Stimulated activated CD4-positive, alpha-beta T cell treated with anti-CD3 and anti-CD28 coated beads, Interleukin-4, amount 100 ng/mL, for 4 hours (primary cell): ENCODE measurements at regions not wholly inside any gene's neighbourhood (a gene's known extent, or its start where the extent isn't known, plus 50 kb on each side); places are given as distances from the start of the nearest gene placed in this dataset.

Experiments
- DNase-seq, 2 experiments: peaks; one replicate each; pipeline ENCODE4 v3.0.0-alpha.2; 2020

GRCh38 chr2:10985901-10986535 is 74.3 kb downstream of the KCNF1 start:
- no peak for DNase-seq

DNA sequence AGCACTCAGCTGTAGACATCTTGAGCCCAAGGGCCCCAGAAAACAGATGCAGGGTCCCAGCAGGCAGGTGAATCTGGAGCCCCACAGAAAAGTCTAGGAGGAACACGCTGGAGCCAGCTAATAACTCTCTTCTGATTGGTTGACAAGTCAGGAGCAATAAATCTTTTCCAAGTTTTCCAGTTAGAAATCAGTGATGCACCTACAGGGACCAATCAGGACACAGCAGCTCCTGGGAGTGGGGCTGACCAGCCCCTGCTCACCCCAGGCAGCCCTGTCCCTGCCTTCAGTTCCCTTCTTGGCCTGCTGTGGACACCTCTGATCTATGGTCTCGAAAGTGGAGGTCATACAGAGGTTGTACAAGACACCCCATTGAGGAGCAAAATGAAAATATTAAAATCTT is 75.7 kb downstream of the KCNF1 start:
- no peak for DNase-seq

GRCh38 chr2:10987861-10988260 is 76.1 kb downstream of the KCNF1 start:
- DNase-seq = no peak

DNA sequence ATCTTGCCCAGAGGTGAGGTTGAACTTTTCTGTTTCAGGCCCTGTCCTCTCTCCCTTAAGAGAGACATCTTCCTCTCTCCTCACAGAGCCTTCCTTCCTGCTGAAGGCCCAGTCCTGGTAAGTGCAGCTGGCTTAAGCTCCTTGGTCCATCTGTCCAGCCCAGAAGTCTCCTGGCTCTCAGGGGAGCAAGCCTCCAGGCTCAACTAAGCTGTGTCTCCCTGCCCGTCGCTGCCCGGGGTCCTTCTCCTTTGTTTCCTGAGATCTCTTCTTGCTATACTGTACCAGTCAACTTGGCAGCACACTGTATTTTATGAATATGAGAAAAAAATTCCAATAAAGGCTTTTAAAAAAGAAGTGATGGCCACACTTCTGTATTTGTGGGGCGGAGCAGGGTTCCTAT is 77.4 kb downstream of the KCNF1 start:
- no peak for DNase-seq

GRCh38 chr2:10989782-10990181 is 78.0 kb downstream of the KCNF1 start:
- no peak for DNase-seq

DNA sequence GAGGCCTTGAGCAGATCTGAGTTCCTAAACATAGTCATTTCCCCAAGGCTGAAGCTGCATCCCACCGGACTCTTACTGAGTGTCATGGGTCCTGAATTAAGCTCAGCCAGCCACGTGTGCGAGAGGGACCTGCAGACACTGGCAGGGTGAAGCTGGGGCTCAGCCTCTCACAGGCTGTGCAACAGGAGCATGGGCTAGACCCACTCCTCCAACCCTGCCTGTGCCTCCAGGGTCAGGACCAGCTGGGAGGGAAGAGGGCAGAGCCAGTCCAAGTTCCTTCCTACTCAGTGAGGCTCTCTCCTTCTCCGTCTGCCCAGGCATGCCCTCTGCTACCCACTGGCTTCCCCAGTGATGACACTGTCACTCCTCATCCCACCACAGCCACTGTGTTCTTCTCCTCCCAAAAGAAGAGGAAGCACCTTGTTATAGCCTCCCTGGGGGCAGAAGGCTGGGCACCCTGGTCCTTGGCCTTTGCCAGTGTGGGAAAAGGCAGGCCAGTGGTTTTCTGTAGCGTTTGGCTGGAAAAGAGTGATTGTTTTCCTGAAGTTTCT is 78.9 kb downstream of the KCNF1 start:
- DNase-seq = no peak

DNA sequence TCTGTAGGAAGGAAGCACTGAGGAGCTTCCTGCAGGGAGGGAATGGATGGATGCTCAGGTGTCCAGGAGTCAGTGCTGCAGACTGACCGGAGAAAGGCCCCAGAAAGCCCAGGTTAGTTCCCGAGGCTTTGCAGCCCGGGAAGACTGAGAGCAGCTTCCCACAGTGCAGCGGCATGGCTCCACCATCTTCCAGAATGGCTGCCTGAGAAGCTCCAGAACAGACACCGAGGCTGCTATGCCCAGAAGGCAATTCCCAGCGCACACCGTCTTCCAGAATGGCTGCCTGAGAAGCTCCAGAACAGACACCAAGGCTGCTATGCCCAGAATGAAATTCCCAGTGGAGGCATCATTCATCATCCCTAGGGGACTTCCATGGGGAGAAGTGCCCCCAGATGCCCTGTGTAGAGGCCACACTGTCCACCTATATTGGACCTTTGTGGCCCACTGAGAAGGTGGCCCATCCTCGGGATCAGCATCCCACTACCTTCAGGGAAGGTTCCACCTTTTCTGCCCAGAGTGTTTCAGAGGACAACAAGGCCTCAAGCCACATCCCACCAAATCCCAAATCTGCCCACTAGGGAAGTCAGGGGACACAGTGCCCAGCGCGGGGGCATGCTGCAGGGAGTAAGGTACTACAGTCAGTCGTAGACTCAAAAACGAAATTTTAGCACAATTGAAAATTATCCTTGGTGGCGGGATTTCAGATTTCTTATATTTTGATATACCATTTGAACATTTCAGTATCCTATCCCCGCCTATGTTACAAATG is 80.5 kb downstream of the KCNF1 start:
- DNase-seq = no peak

DNA sequence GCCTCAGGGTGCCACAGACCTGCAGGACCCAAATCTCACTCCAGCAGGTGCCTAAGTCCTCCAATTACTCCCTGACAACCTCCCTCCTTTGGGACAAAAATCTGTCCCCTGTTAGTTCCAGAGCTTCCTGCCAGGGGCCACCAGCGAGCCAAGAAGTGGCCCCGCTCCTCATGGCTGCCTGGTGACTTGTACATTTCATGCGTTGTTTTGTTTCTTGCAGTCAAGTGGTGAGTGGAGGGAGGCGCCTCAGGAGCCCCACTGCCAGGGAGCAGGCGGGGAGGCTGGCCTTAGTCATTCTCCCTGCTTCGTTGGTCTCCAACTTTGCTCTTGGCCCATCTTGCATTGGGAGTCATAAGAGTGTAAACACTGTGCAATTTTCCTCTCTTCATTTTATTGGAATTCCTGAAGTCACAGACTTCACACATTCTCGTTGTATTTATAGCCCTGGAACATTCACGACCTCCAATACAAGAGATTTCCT is 81.3 kb downstream of the KCNF1 start:
- no peak for DNase-seq

- DNase-seq = no peak
These were observed 83.7 kb downstream of the KCNF1 start for GRCh38 chr2:10995366-10995970.

DNA sequence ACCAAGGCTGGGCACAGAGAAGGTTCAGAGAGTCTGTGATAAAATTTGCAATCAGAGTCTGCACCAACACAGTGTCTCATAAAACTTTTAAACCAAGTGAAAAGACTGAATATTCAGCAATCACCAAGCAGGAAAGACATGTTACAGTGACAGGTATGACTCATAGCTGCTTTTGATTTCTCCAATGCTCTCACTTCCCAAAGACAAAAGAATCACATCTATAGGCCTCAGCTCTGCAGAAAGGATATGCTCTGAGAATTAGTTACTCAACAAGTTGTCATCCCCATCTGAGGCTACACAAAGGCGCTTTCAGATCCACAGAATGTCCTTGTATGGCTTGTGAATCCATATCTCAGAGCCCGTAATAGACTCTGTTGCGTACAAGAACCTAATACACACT is 92.5 kb downstream of the KCNF1 start:
- DNase-seq = no peak

DNA sequence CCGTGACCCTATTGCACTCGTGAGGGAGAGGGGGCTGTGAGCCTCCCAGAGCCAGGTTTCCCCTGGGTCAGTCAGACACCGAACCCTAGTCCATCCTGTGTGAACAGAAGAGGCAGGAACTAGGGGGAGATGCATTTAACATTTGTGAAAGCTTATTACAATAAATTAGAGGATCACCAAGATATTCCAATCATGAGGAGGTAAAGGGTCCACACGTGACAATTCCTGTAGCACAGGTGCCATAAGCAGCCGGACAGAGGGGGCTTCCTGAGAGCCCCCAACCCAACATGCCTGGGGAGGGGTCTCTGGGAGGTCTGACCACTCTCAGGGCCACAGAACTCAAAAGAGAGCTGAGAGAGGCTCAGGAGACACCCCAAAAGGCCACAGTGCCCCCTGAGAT is 93.3 kb downstream of the KCNF1 start:
- no peak for DNase-seq

- DNase-seq = no peak
These were observed 94.5 kb downstream of the KCNF1 start for GRCh38 chr2:11006191-11006590.

GRCh38 chr2:11007331-11008264 is 95.9 kb downstream of the KCNF1 start:
- DNase-seq = no peak

DNA sequence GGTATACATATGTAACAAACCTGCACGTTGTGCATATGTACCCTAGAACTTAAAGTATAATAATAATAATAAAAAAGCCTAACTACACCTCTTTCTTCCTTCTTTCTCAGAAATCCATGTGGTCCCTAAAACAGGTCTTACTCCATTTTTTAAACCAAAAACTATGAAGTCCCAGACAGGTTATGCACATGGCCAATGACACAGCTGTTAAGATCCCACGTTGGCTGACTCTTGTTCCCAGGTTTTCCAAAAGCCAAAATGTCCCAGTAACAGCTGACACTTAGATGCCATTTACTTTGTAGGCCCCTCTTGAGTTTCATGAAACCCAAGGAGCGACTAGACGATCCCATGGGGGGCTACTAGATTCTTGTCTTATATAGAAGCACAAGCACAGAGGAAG is 97.0 kb downstream of the KCNF1 start:
- no peak for DNase-seq

DNA sequence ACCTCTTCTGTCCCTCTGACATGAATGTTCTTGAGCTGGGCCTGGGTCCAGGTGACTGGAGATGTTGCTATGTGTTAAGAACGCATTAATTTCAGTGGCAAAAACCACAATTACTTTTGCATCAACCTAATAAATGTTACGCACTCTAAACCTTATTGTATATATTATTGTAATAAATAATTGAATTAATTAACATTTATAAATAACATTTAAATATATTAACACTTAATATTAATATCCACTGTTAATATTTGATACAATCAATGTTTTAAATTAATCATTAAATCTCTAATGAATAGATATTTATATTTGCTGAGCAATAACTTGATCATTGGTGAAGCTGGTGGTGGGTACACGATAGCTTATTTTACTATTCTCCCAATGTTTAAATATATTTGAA is 97.4 kb downstream of the KCNF1 start:
- DNase-seq = no peak

GRCh38 chr2:11009891-11010290 is 98.2 kb downstream of the KCNF1 start:
- no peak for DNase-seq

DNA sequence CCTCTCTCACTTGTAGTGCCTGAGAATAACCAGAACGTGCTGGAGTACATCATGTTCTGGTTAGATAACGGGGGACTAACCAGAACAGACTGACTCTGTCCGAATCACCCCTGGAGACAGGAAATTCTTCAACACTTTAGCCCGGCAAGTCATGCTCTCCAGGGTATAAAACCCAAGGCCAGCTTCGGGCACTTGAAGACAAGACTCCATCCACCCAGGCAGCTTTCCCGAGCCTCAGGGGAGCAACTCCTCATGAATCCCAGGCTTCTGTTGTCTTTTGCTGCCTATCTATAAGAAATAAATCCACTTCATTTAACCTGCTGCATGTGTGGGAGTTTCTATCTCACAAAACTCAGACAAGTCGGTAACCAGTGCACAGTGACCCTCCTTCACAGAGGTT is 99.6 kb downstream of the KCNF1 start:
- no peak for DNase-seq

DNA sequence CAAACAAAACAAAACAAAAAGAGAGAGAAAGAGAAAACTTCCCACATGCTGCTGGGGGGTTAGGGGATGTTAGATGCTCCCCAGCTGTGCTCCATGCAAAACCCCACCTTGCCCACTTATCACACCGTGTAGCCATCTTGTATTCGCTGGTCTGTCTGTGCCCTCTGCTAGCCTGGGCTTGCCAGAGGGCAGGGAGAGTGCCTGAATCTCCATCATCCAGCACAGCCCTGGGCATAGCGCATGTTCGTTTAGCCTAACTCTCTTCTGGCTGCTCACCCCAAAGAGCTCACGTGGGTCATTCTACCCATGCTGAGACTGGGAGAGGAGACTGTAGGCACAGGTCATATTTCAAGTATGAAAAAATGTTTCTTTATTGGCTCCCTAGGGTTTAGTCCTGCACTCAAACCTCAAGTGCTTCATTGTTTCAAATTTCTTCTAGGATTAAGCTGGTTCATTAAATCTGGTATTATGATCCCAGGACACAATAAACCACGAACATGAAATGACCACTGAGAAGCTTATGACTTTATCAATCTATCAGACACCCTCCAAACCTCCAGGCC is 100.5 kb downstream of the KCNF1 start:
- DNase-seq = no peak

DNA sequence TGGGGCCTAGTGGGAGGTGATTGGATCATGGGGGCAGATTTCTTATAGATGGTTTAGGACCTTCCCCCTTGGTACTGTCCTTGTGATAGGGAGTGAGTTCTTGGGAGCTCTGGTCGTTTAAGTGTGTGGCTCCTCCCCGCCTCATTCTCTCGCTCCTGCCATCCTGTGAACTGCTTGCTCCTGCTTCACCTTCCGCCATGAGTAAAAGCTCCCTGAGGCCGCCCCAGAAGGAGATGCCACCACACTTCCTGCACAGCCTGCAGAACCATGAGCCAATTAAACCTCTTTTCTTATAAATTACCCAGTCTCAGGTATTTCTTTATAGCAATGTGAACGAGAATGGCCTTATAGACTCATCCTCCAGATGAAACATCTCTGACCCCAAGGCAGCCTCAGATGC is 101.5 kb downstream of the KCNF1 start:
- no peak for DNase-seq

DNA sequence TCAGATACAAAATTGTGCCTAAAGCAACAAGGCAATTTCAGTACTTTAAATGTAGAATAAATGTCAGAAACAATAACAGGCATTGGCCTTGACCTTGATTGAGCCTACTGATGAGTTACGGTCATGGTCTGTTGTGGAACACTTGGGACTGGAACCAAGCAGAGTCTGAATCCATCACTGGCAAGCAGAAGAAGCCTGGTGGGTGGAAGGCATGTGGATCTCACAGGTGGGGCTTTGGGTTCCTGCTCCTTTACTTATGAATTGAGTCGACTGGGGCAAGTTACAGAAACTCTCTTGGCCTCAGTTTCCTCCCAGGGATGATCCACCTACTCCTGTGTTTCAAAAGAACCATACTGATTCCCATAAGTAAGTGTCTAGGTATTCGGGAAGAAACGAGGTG is 102.3 kb downstream of the KCNF1 start:
- DNase-seq = no peak

DNA sequence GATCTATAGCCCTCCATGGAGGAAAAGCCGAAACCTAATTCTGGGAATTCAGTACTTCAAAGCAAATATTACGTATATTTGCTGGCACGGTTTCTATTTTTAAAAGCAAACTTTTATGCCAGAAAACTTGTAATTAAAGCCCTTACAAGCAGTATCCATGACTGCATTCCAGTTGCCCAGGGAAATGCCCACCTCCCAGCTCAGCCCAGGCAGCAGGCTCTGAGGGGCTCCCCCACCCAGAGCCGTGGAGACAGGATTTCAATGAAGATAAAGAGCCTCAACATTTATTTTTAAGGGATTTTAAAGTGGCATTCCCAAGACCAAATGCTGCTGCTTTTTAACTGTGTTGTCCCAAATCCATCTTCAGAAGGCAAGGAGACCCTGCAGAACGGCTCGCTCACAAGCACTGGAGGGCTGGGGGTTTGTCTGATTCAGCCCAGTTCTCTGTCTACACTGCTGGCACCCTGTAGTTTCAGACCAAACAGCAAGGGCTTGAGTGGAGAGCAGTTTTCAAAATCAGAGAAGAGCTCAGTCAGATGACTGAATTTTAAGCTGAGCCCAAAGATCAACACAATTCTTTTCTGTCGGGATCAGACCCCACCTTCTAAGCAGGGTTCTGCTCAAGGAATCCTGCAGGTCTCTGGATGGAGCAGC is 105.1 kb downstream of the KCNF1 start:
- DNase-seq = no peak

- no peak for DNase-seq
These were observed 106.2 kb downstream of the KCNF1 start for GRCh38 chr2:11017921-11018320.
